AG08395 (cell line): ENCODE measurements at regions not wholly inside any gene's neighbourhood (a gene's known extent, or its start where the extent isn't known, plus 50 kb on each side); places are given as distances from the start of the nearest gene placed in this dataset.

ENCODE experiments used
- DNase-seq: peaks from one replicate; pipeline ENCODE4 v3.0.0; 2012; ENCODE audit warnings: mixed read lengths, low spot score

GRCh38 chr18:60663060-60663989, 290.8 kb upstream of the MC4R start:
- no peak for DNase-seq

- no peak for DNase-seq
These were observed 292.2 kb upstream of the MC4R start for GRCh38 chr18:60664736-60665135.

GRCh38 chr18:60667016-60667415, 294.4 kb upstream of the MC4R start:
- DNase-seq: no peak

GRCh38 chr18:60668583-60668982, 296.0 kb upstream of the MC4R start:
- DNase-seq: no peak

- no peak for DNase-seq
These were observed 297.4 kb upstream of the MC4R start for GRCh38 chr18:60669938-60670337.

- DNase-seq: no peak
These were observed 298.4 kb upstream of the MC4R start for GRCh38 chr18:60671021-60671420.

GRCh38 chr18:60675126-60675525, 302.6 kb upstream of the MC4R start:
- DNase-seq: no peak

- no peak for DNase-seq
These were observed 303.2 kb upstream of the MC4R start for GRCh38 chr18:60675801-60676200.

- no peak for DNase-seq
These were observed 304.2 kb upstream of the MC4R start for GRCh38 chr18:60676815-60677214.

GRCh38 chr18:60684843-60685513, 312.4 kb upstream of the MC4R start:
- DNase-seq: peak; percentile 21

GRCh38 chr18:60686142-60686541, 313.6 kb upstream of the MC4R start:
- DNase-seq: no peak

- no peak for DNase-seq
These were observed 318.5 kb upstream of the MC4R start for GRCh38 chr18:60691061-60691460.

GRCh38 chr18:60693426-60693825, 320.9 kb upstream of the MC4R start:
- DNase-seq: no peak

GRCh38 chr18:60698901-60699300, 326.3 kb upstream of the MC4R start:
- DNase-seq: no peak

- no peak for DNase-seq
These were observed 350.2 kb upstream of the MC4R start for GRCh38 chr18:60722742-60723141.

GRCh38 chr18:60732143-60732542, 359.6 kb upstream of the MC4R start:
- DNase-seq: no peak

- DNase-seq: no peak
These were observed 366.6 kb upstream of the MC4R start for GRCh38 chr18:60739212-60739611.

GRCh38 chr18:60740313-60740712, 367.7 kb upstream of the MC4R start:
- DNase-seq: no peak

GRCh38 chr18:60746491-60746890, 373.9 kb upstream of the MC4R start:
- no peak for DNase-seq

GRCh38 chr18:60746919-60747318, 374.3 kb upstream of the MC4R start:
- no peak for DNase-seq

- DNase-seq: no peak
These were observed 381.2 kb upstream of the MC4R start for GRCh38 chr18:60753753-60754152.

GRCh38 chr18:60754413-60755009, 381.9 kb upstream of the MC4R start:
- DNase-seq: no peak

GRCh38 chr18:60755134-60755533, 382.6 kb upstream of the MC4R start:
- DNase-seq: no peak
